OCI-LY1 (cell line): ENCODE measurements at regions not wholly inside any gene's neighbourhood (a gene's known extent, or its start where the extent isn't known, plus 50 kb on each side); places are given as distances from the start of the nearest gene placed in this dataset.
"Not testable (repeated sequence)": the region's sequence is repeated elsewhere in the genome, so short reads cannot be mapped to it uniquely, and the experiment has no call there.

Source experiments
- H2AFZ ChIP-seq: fragments of 200-600 bp; sonication (generic), shearing (Covaris generic); 2 replicates; pipeline ENCODE4 v1.6.0; 2014; ENCODE audit warnings: antibody characterized with exemption, mild to moderate bottlenecking, low read length
- H3F3A ChIP-seq: fragments of 200-600 bp; sonication (generic), shearing (Covaris generic); 2 replicates; pipeline ENCODE4 v1.6.0; 2014; ENCODE audit warnings: mild to moderate bottlenecking, antibody characterized with exemption, low read length, moderate library complexity; ENCODE audit not compliant: insufficient read depth
- H3K27ac ChIP-seq: fragments of 200-600 bp; sonication (generic); 2 replicates; pipeline ENCODE4 v1.5.1; 2014; ENCODE audit warnings: low read length, mixed run types, mild to moderate bottlenecking, low read depth; ENCODE audit not compliant: poor library complexity, severe bottlenecking
- H3K27me3 ChIP-seq: fragments of 200-600 bp; sonication (generic); 2 replicates; pipeline ENCODE4 v1.6.0; 2014; ENCODE audit warnings: antibody characterized with exemption, mild to moderate bottlenecking, low read length, moderate library complexity; ENCODE audit not compliant: insufficient read depth
- H3K36me3 ChIP-seq: fragments of 200-600 bp; sonication (generic); 2 replicates; pipeline ENCODE4 v1.6.1; 2014; ENCODE audit warnings: mild to moderate bottlenecking, antibody characterized with exemption, low read length, moderate library complexity, mixed read lengths; ENCODE audit not compliant: insufficient read depth
- H3K4me1 ChIP-seq: fragments of 200-600 bp; sonication (generic); 2 replicates; pipeline ENCODE4 v1.5.1; 2014; ENCODE audit warnings: mild to moderate bottlenecking, low read length, moderate library complexity; ENCODE audit not compliant: insufficient read depth, severe bottlenecking
- H3K4me2 ChIP-seq: fragments of 200-600 bp; sonication (generic), shearing (Covaris generic); 2 replicates; pipeline ENCODE4 v1.6.1; 2014; ENCODE audit warnings: low read length
- H3K4me3 ChIP-seq: fragments of 200-600 bp; sonication (generic); 2 replicates; pipeline ENCODE4 v1.5.1; 2014; ENCODE audit warnings: low read length, low read depth, mild to moderate bottlenecking, mixed read lengths; ENCODE audit not compliant: poor library complexity, severe bottlenecking
- H3K79me2 ChIP-seq: fragments of 200-600 bp; shearing (Covaris generic); 2 replicates; pipeline ENCODE4 v1.6.1; 2016; ENCODE audit warnings: mixed run types, low read length, mixed read lengths; ENCODE audit not compliant: insufficient read depth
- H3K9ac ChIP-seq: fragments of 200-600 bp; sonication (generic), shearing (Covaris generic); 2 replicates; pipeline ENCODE4 v1.6.1; 2014; ENCODE audit warnings: mild to moderate bottlenecking, low read length, mixed read lengths
- H3K9me2 ChIP-seq: fragments of 200-600 bp; sonication (generic), shearing (Covaris generic); 2 replicates; pipeline ENCODE4 v1.6.1; 2014; ENCODE audit warnings: low read depth, mild to moderate bottlenecking, low read length, mixed read lengths
- H3K9me3 ChIP-seq: fragments of 200-600 bp; shearing (Covaris generic); 2 replicates; pipeline ENCODE4 v1.6.1; 2014; ENCODE audit warnings: low read length, mixed read lengths
- H4K20me1 ChIP-seq: fragments of 200-600 bp; sonication (generic), shearing (Covaris generic); 2 replicates; pipeline ENCODE4 v1.6.0; 2016; ENCODE audit warnings: mild to moderate bottlenecking, low read length; ENCODE audit not compliant: insufficient read depth
- EZH2 ChIP-seq: fragments of 200-600 bp; sonication (generic), shearing (Covaris generic); IDR thresholded peaks from 2 replicates; pipeline ENCODE4 v1.8.0; 2017; ENCODE audit warnings: borderline replicate concordance, mixed run types, mild to moderate bottlenecking, antibody characterized with exemption, low read length, moderate library complexity, mixed read lengths
- TF ChIP-seq, protein P1 (sequence below): fragments of 200-600 bp; sonication (generic), shearing (Covaris generic); IDR thresholded peaks from 2 replicates; pipeline ENCODE4 v1.5.1; 2017; ENCODE audit warnings: mild to moderate bottlenecking, antibody characterized with exemption, low read length, moderate library complexity, mixed read lengths

DNA sequence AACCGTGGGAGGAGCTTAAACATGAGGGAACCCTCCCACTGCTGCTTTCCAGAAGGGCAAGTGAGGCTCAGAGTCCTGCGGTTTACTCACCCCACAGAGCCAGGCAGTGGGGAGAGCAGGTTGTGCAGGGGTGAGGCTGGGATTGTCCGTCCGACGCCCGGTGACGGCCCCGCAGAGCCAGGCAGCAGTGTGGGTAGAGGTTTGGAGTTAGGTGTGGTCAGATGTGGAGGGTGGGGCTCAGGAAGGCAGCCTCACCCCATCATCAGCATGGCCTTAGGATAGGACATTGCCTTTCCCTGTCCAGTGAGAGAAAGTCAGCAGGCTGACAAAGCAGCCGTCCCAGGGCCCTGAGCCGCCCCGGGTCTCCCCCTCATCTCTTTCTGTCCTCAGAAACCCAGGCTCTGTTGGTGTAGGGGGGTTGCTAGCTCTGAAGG is 234.6 kb downstream of the DLL1 start:
- Histone ChIP-seq H3K27ac (no peak overlapping the region), H3K9me3 (no peaks in the 10 kb centered on the region), H3K9ac (no peak overlapping the region), H4K20me1 (no peaks in the 10 kb centered on the region), H3K27me3 (no peaks in the 10 kb centered on the region), H3F3A (no peaks in the 10 kb centered on the region), H3K9me2 (no peaks in the 10 kb centered on the region), H3K4me1 (no peaks in the 10 kb centered on the region), H3K36me3 (no peaks in the 10 kb centered on the region), H3K79me2 (no peaks in the 10 kb centered on the region), H2AFZ (no peak overlapping the region), H3K4me3 (no peak overlapping the region), H3K4me2 (no peak overlapping the region)
- TF ChIP-seq, protein P1, sequence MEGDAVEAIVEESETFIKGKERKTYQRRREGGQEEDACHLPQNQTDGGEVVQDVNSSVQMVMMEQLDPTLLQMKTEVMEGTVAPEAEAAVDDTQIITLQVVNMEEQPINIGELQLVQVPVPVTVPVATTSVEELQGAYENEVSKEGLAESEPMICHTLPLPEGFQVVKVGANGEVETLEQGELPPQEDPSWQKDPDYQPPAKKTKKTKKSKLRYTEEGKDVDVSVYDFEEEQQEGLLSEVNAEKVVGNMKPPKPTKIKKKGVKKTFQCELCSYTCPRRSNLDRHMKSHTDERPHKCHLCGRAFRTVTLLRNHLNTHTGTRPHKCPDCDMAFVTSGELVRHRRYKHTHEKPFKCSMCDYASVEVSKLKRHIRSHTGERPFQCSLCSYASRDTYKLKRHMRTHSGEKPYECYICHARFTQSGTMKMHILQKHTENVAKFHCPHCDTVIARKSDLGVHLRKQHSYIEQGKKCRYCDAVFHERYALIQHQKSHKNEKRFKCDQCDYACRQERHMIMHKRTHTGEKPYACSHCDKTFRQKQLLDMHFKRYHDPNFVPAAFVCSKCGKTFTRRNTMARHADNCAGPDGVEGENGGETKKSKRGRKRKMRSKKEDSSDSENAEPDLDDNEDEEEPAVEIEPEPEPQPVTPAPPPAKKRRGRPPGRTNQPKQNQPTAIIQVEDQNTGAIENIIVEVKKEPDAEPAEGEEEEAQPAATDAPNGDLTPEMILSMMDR, result no peak

GRCh38 chr6:170055797-170056196 is 235.1 kb downstream of the DLL1 start:
- H3K4me1 ChIP-seq, H3K36me3 ChIP-seq, H3F3A ChIP-seq, H3K4me2 ChIP-seq, H3K9me2 ChIP-seq, H4K20me1 ChIP-seq, H3K4me3 ChIP-seq, H3K9ac ChIP-seq, H3K27ac ChIP-seq, H3K27me3 ChIP-seq, H3K9me3 ChIP-seq, H3K79me2 ChIP-seq, H2AFZ ChIP-seq: not testable (repeated sequence)

DNA sequence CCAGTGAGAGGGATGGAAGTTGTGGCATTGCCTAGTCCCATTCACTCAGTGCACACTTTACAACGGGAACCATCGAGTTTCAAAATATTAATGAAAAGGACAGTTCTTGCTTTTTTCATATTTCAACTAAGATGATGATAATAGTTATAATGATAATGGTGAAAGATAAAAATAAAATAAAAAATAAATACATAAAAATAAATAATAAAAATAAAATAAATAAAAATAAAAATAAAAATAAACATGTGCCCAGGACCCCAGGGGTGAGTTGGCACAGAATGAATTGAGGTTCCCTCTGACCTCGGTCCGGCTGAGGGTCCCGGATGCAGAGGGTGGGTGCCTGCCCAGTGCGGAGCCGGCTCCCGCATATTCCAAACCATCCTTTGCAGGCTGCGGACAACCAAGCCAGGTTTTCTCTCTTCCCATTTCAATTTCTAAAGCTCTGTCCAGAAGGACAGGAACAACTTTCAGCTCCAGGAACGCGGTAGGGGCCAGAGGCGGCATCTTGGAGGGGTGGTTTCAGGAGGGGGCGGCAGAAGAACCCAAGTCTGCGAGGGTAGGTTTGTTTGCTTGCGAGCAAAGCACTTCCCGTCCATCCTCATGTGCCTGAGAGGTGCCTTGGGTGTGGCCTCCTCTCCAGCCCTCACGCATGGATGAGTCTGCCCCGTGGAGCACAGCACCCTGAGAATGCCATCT is 236.8 kb downstream of the DLL1 start:
- no peaks in the 10 kb centered on the region for H3K36me3 ChIP-seq
- no peak overlapping the region for H3K4me2 ChIP-seq
- H3K9ac ChIP-seq, result no peak overlapping the region
- no peaks in the 10 kb centered on the region for H4K20me1 ChIP-seq
- H3K27ac ChIP-seq, result no peak overlapping the region
- H3K9me2 ChIP-seq, result no peaks in the 10 kb centered on the region
- H3K27me3 ChIP-seq, result no peaks in the 10 kb centered on the region
- no peaks in the 10 kb centered on the region for H3K9me3 ChIP-seq
- no peaks in the 10 kb centered on the region for H3K79me2 ChIP-seq
- H3F3A ChIP-seq, result no peaks in the 10 kb centered on the region
- H2AFZ ChIP-seq, result no peak overlapping the region
- H3K4me3 ChIP-seq, result no peak overlapping the region
- TF ChIP-seq, protein P1, result no peak
- TF ChIP-seq EZH2, result no peak
- no peaks in the 10 kb centered on the region for H3K4me1 ChIP-seq
